ENCODE measurements at regions not wholly inside any gene's neighbourhood (a gene's known extent, or its start where the extent isn't known, plus 50 kb on each side); places are given as distances from the start of the nearest gene placed in this dataset.

GRCh38 chr4:52248820-52249219 is 197.7 kb downstream of the SPATA18 start:
- TF ChIP-seq ZNF671 (CRISPR knock-in tag; IDR thresholded peaks at IDR 0.05) = no peak
- TF ChIP-seq, protein P1, sequence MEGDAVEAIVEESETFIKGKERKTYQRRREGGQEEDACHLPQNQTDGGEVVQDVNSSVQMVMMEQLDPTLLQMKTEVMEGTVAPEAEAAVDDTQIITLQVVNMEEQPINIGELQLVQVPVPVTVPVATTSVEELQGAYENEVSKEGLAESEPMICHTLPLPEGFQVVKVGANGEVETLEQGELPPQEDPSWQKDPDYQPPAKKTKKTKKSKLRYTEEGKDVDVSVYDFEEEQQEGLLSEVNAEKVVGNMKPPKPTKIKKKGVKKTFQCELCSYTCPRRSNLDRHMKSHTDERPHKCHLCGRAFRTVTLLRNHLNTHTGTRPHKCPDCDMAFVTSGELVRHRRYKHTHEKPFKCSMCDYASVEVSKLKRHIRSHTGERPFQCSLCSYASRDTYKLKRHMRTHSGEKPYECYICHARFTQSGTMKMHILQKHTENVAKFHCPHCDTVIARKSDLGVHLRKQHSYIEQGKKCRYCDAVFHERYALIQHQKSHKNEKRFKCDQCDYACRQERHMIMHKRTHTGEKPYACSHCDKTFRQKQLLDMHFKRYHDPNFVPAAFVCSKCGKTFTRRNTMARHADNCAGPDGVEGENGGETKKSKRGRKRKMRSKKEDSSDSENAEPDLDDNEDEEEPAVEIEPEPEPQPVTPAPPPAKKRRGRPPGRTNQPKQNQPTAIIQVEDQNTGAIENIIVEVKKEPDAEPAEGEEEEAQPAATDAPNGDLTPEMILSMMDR (IDR thresholded peaks at IDR 0.05) = no peak
